HCT116 (cell line): ENCODE measurements at regions not wholly inside any gene's neighbourhood (a gene's known extent, or its start where the extent isn't known, plus 50 kb on each side); places are given as distances from the start of the nearest gene placed in this dataset.

ENCODE experiments used
- ATAC-seq: fragments of 200-7000 bp; cut with Tn5 transposase; 2 replicates; pipeline ENCODE4 v1.9.1; 2020; ENCODE audit warnings: mild to moderate bottlenecking, moderate library complexity
- BruUV-seq: library from RNA; stranded (reverse); fragments of 400-500 nt; replicated peaks from 2 replicates; lab custom pipeline; 2021; lab: Mats Ljungman, UMichigan
- CTCF ChIA-PET: fragments of 300-600 bp; sonication (Branson Sonifier 250); formaldehyde crosslinking; loops from one replicate; lab custom pipeline; 2021; ENCODE audit warnings: antibody characterized with exemption; lab: Charles Lee
- POLR2A ChIA-PET: fragments of 300-600, 350-600 bp; sonication (Branson Sonifier 250); formaldehyde crosslinking; loops from one replicate; lab custom pipeline; 2021; ENCODE audit warnings: antibody characterized with exemption; lab: Charles Lee
- RAD21 ChIA-PET, 2 experiments: fragments of 300-600 bp; sonication (Branson Sonifier 250); formaldehyde crosslinking; loops; one replicate each; lab custom pipeline; 2023; ENCODE audit warnings: low total read pairs in 2 of 2; ENCODE audit not compliant: uncharacterized antibody in 2 of 2, unreplicated experiment in 2 of 2, low non-redundant PET in 1 of 2; lab: Charles Lee
- DNase-seq: peaks from one replicate; pipeline ENCODE4 v3.0.0-alpha.2; 2010; ENCODE audit warnings: low read depth, low spot score
- H2AFZ ChIP-seq: fragments of 200-600 bp; shearing (Covaris generic), sonication (generic); 2 replicates; pipeline ENCODE4 v1.6.1; 2017; ENCODE audit warnings: low read depth, mixed run types, mixed read lengths, antibody characterized with exemption, low read length; ENCODE audit not compliant: poor library complexity, severe bottlenecking
- H3K27ac ChIP-seq: 2 replicates; pipeline ENCODE4 v1.5.1; 2012; ENCODE audit warnings: low read depth, low read length
- H3K27me3 ChIP-seq: fragments of 200-600 bp; sonication (generic); 2 replicates; pipeline ENCODE4 v1.6.1; 2016; ENCODE audit warnings: mixed run types, low read length, mixed read lengths; ENCODE audit not compliant: insufficient read depth
- H3K36me3 ChIP-seq, 2 experiments: fragments of 200-500 bp in 1 of 2; fragments of 200-600 bp in 1 of 2; sonication (Bioruptor generic) in 1 of 2; sonication (generic) in 1 of 2; 2 replicates each; pipeline versions ENCODE4 v1.5.1 to v1.6.1; 2014 to 2016; ENCODE audit warnings: low read length in 2 of 2, inconsistent platforms in 1 of 2, mixed read lengths in 1 of 2, mixed run types in 1 of 2; ENCODE audit not compliant: insufficient read depth in 2 of 2, control insufficient read depth in 1 of 2
- H3K4me1 ChIP-seq, 2 experiments: fragments of 200-600 bp in 1 of 2; sonication (generic) in 1 of 2; 2 replicates each; pipeline versions ENCODE4 v1.5.1 to v1.6.1; 2012 to 2017; ENCODE audit warnings: low read length in 2 of 2, inconsistent platforms in 1 of 2, mild to moderate bottlenecking in 1 of 2, mixed read lengths in 1 of 2, mixed run types in 1 of 2, moderate library complexity in 1 of 2; ENCODE audit not compliant: insufficient read depth in 2 of 2, control insufficient read depth in 1 of 2
- H3K4me2 ChIP-seq: fragments of 200-600 bp; sonication (generic); 2 replicates; pipeline ENCODE4 v1.6.1; 2017; ENCODE audit warnings: mixed run types, low read length, mixed read lengths
- H3K4me3 ChIP-seq, 2 experiments: fragments of 200-600 bp in 1 of 2; sonication (generic) in 1 of 2; replicated peaks in 1 of 2; 2 replicates each; pipeline ENCODE4 v1.5.1; 2011 to 2016; ENCODE audit warnings: low read length in 2 of 2, control low read depth in 1 of 2, low read depth in 1 of 2, mild to moderate bottlenecking in 1 of 2, mixed read lengths in 1 of 2, mixed run types in 1 of 2
- H3K79me2 ChIP-seq: fragments of 200-600 bp; sonication (generic); 2 replicates; pipeline ENCODE4 v1.6.1; 2017; ENCODE audit warnings: mild to moderate bottlenecking, mixed run types, low read length, moderate library complexity, mixed read lengths; ENCODE audit not compliant: insufficient read depth
- H3K9ac ChIP-seq: fragments of 200-600 bp; sonication (generic); 2 replicates; pipeline ENCODE4 v1.6.1; 2016; ENCODE audit warnings: low read length, mixed read lengths
- H3K9me2 ChIP-seq: fragments of 200-600 bp; sonication (generic), shearing (Covaris generic); 2 replicates; pipeline ENCODE4 v1.6.1; 2017; ENCODE audit warnings: mixed run types, mild to moderate bottlenecking, moderate library complexity; ENCODE audit not compliant: insufficient read depth
- H3K9me3 ChIP-seq, 2 experiments: fragments of 200-500 bp in 1 of 2; fragments of 200-600 bp in 1 of 2; sonication (Bioruptor generic) in 1 of 2; sonication (generic) in 1 of 2; 2 replicates each; pipeline ENCODE4 v1.6.1; 2014 to 2017; ENCODE audit warnings: low read length in 2 of 2, mixed read lengths in 2 of 2, inconsistent platforms in 1 of 2, low read depth in 1 of 2, mild to moderate bottlenecking in 1 of 2, mixed run types in 1 of 2, moderate library complexity in 1 of 2; ENCODE audit not compliant: control insufficient read depth in 1 of 2, insufficient read depth in 1 of 2
- H4K20me1 ChIP-seq: fragments of 200-600 bp; sonication (generic), shearing (Covaris generic); 2 replicates; pipeline ENCODE4 v1.6.1; 2017; ENCODE audit warnings: mixed run types, mild to moderate bottlenecking, moderate library complexity; ENCODE audit not compliant: insufficient read depth
- ATF3 ChIP-seq: IDR thresholded peaks from 2 replicates; pipeline ENCODE4 v1.6.1; 2012
- CBX3 ChIP-seq: IDR thresholded peaks from 2 replicates; pipeline ENCODE4 v1.6.1; 2012; ENCODE audit warnings: low read depth
- CEBPB ChIP-seq: IDR thresholded peaks from 2 replicates; pipeline ENCODE4 v1.6.1; 2012; ENCODE audit warnings: low read depth
- CTCF ChIP-seq, 3 experiments: fragments of 200-600 bp in 1 of 3; sonication (generic) in 1 of 3; IDR thresholded peaks in 2 of 3; conservative IDR thresholded peaks in 1 of 3; 2 replicates each; pipeline ENCODE4 v1.5.1; 2012 to 2017; ENCODE audit warnings: low read depth in 2 of 3, low read length in 2 of 3, antibody characterized with exemption in 1 of 3, borderline replicate concordance in 1 of 3, control low read depth in 1 of 3, mild to moderate bottlenecking in 1 of 3, mixed read lengths in 1 of 3, mixed run types in 1 of 3, moderate library complexity in 1 of 3; ENCODE audit not compliant: insufficient read depth in 1 of 3
- EGR1 ChIP-seq: IDR thresholded peaks from 2 replicates; pipeline ENCODE4 v1.6.1; 2012; ENCODE audit warnings: low read depth
- EZH2phosphoT487 ChIP-seq: fragments of 200-600 bp; IDR thresholded peaks from 2 replicates; pipeline ENCODE4 v1.6.1; 2018; ENCODE audit warnings: antibody characterized with exemption, borderline replicate concordance
- FOSL1 ChIP-seq: IDR thresholded peaks from 2 replicates; pipeline ENCODE4 v1.6.1; 2012; ENCODE audit warnings: low read depth
- POLR2A ChIP-seq: IDR thresholded peaks from 2 replicates; pipeline ENCODE4 v1.7.0; 2011; ENCODE audit warnings: borderline replicate concordance; ENCODE audit not compliant: insufficient read depth, insufficient read length; ENCODE audit errors: extremely low read depth
- POLR2AphosphoS5 ChIP-seq: IDR thresholded peaks from 2 replicates; pipeline ENCODE4 v1.6.1; 2011; ENCODE audit warnings: mild to moderate bottlenecking, low read depth, low read length, moderate library complexity
- RAD21 ChIP-seq: IDR thresholded peaks from 2 replicates; pipeline ENCODE4 v1.6.1; 2012; ENCODE audit warnings: low read depth, mild to moderate bottlenecking
- REST ChIP-seq: IDR thresholded peaks from 2 replicates; pipeline ENCODE4 v1.6.1; 2012; ENCODE audit warnings: low read depth
- SIN3A ChIP-seq: IDR thresholded peaks from 2 replicates; pipeline ENCODE4 v1.6.1; 2012; ENCODE audit warnings: low read depth
- TCF7L2 ChIP-seq: IDR thresholded peaks from 2 replicates; pipeline ENCODE4 v1.7.0; 2011; ENCODE audit warnings: borderline replicate concordance, inconsistent platforms; ENCODE audit not compliant: insufficient read depth, insufficient read length; ENCODE audit errors: extremely low read depth
- YY1 ChIP-seq: IDR thresholded peaks from 2 replicates; pipeline ENCODE4 v1.6.1; 2011; ENCODE audit warnings: low read length, low read depth, moderate library complexity, mild to moderate bottlenecking; ENCODE audit not compliant: insufficient replicate concordance; ENCODE audit errors: extremely low read depth
- ZBTB33 ChIP-seq: IDR thresholded peaks from 2 replicates; pipeline ENCODE4 v1.6.1; 2011; ENCODE audit warnings: mild to moderate bottlenecking, low read length, moderate library complexity; ENCODE audit not compliant: insufficient replicate concordance; ENCODE audit errors: extremely low read depth
- ZFX ChIP-seq: fragments of 450-650 bp; IDR thresholded peaks from 2 replicates; pipeline ENCODE4 v1.6.1; 2017
- ZNF274 ChIP-seq: fragments of 200-500 bp; sonication (Bioruptor generic); IDR thresholded peaks from 2 replicates; pipeline ENCODE4 v1.6.1; 2014; ENCODE audit warnings: mild to moderate bottlenecking, low read depth, low read length, inconsistent platforms
- intact Hi-C: fragments of 100-400 bp; cut with micrococcal nuclease; formaldehyde crosslinking; loops from 2 replicates; pipeline ENCODE4 v1.10.0; 2022

GRCh38 chr6:144664947-144665346 lies 379.8 kb downstream of the UTRN start:
- BruUV-seq, result no TSS peak
- CTCF ChIA-PET, result interaction anchor here (0.5 to 1.5 kb wide), 2 partner anchors 17 to 898 kb away, joined by 3 to 6 read pairs; no protein-coding TSS in a partner anchor
- no peak for TF ChIP-seq YY1
- no peak for TF ChIP-seq FOSL1
- no peak for TF ChIP-seq RAD21
- TF ChIP-seq ZBTB33, result no peak
- TF ChIP-seq EGR1, result no peak
- TF ChIP-seq ZFX, result no peak
- TF ChIP-seq CTCF (IDR thresholded peaks at IDR 0.05 in 2 of 3, conservative IDR thresholded peaks at IDR 0.05 in 1 of 3; ENCODE audit: borderline replicate concordance in 1 of 3, insufficient read depth in 1 of 3, low read depth in 2 of 3, low read length in 2 of 3), result no peak
- no peak for TF ChIP-seq ATF3
- no peak for TF ChIP-seq TCF7L2
- TF ChIP-seq POLR2AphosphoS5, result no peak
- TF ChIP-seq SIN3A, result no peak
- no peak for TF ChIP-seq ZNF274
- no peak for TF ChIP-seq EZH2phosphoT487
- no peak for TF ChIP-seq CBX3
- no peak for TF ChIP-seq CEBPB
- no peak for TF ChIP-seq REST
- no peak for TF ChIP-seq POLR2A
- Histone ChIP-seq H2AFZ (no peak overlapping the region), H3K9me3 (no peaks in the 10 kb centered on the region), H3K27ac (no peak overlapping the region), H3K79me2 (no peaks in the 10 kb centered on the region), H3K4me2 (no peak overlapping the region), H3K9ac (no peak overlapping the region), H3K4me1 (peaks cover 8 to 20% of the 10 kb centered on the region in 2 experiments; a peak in 3 of 4 replicates), H3K9me2 (no peaks in the 10 kb centered on the region), H3K36me3 (no peaks in the 10 kb centered on the region), H3K27me3 (no peaks in the 10 kb centered on the region), H3K4me3 (no peak overlapping the region), H4K20me1 (no peaks in the 10 kb centered on the region)
- RAD21 ChIA-PET, result no interaction called here
- intact Hi-C loops, result no loop called here
- ATAC-seq (no peak), DNase-seq (no peak)
- POLR2A ChIA-PET, result no interaction called here
